GM21825 (cell line): ENCODE measurements at regions not wholly inside any gene's neighbourhood (a gene's known extent, or its start where the extent isn't known, plus 50 kb on each side); places are given as distances from the start of the nearest gene placed in this dataset.
"Not testable (repeated sequence)": the region's sequence is repeated elsewhere in the genome, so short reads cannot be mapped to it uniquely, and the experiment has no call there.

Experiments
- ATAC-seq: cut with Tn5 transposase; IDR thresholded peaks from one replicate; pipeline ENCODE4 v1.9.1; 2021; ENCODE audit warnings: mild to moderate bottlenecking, moderate library complexity; ENCODE audit not compliant: unreplicated experiment

- no peak for ATAC-seq
These were observed 233.3 kb upstream of the SSTR1 start for GRCh38 chr14:37974421-37974820.

- ATAC-seq = no peak
These were observed 230.2 kb upstream of the SSTR1 start for GRCh38 chr14:37977481-37977880.

- no peak for ATAC-seq
These were observed 221.8 kb upstream of the SSTR1 start for GRCh38 chr14:37985826-37986470.

- no peak for ATAC-seq
These were observed 219.2 kb upstream of the SSTR1 start for GRCh38 chr14:37988472-37988871.

- no peak for ATAC-seq
These were observed 216.7 kb upstream of the SSTR1 start for GRCh38 chr14:37991027-37991426.

GRCh38 chr14:37992499-37992898 lies 215.2 kb upstream of the SSTR1 start:
- no peak for ATAC-seq

- no peak for ATAC-seq
These were observed 212.8 kb upstream of the SSTR1 start for GRCh38 chr14:37994846-37995372.

- no peak for ATAC-seq
These were observed 210.7 kb upstream of the SSTR1 start for GRCh38 chr14:37997017-37997416.

GRCh38 chr14:38000340-38000739 lies 207.4 kb upstream of the SSTR1 start:
- ATAC-seq = no peak

- ATAC-seq = no peak
These were observed 206.2 kb upstream of the SSTR1 start for GRCh38 chr14:38001501-38001900.

- no peak for ATAC-seq
These were observed 203.7 kb upstream of the SSTR1 start for GRCh38 chr14:38003746-38004609.

GRCh38 chr14:38004610-38004879 lies 203.2 kb upstream of the SSTR1 start:
- ATAC-seq = no peak

- ATAC-seq = not testable (repeated sequence)
These were observed 196.5 kb upstream of the SSTR1 start for GRCh38 chr14:38011156-38011555.

- no peak for ATAC-seq
These were observed 195.6 kb upstream of the SSTR1 start for GRCh38 chr14:38012056-38012455.

GRCh38 chr14:38016497-38016896 lies 191.2 kb upstream of the SSTR1 start:
- ATAC-seq = no peak

- no peak for ATAC-seq
These were observed 185.8 kb upstream of the SSTR1 start for GRCh38 chr14:38021861-38022260.

- no peak for ATAC-seq
These were observed 184.9 kb upstream of the SSTR1 start for GRCh38 chr14:38022775-38023174.

- no peak for ATAC-seq
These were observed 169.5 kb upstream of the SSTR1 start for GRCh38 chr14:38038171-38038570.

- no peak for ATAC-seq
These were observed 168.7 kb upstream of the SSTR1 start for GRCh38 chr14:38038986-38039385.

- no peak for ATAC-seq
These were observed 168.2 kb upstream of the SSTR1 start for GRCh38 chr14:38039496-38039895.

GRCh38 chr14:38040411-38040810 lies 167.3 kb upstream of the SSTR1 start:
- ATAC-seq = no peak

- ATAC-seq = no peak
These were observed 165.4 kb upstream of the SSTR1 start for GRCh38 chr14:38042322-38042721.
